ENCODE measurements at regions not wholly inside any gene's neighbourhood (a gene's known extent, or its start where the extent isn't known, plus 50 kb on each side); places are given as distances from the start of the nearest gene placed in this dataset.

DNA sequence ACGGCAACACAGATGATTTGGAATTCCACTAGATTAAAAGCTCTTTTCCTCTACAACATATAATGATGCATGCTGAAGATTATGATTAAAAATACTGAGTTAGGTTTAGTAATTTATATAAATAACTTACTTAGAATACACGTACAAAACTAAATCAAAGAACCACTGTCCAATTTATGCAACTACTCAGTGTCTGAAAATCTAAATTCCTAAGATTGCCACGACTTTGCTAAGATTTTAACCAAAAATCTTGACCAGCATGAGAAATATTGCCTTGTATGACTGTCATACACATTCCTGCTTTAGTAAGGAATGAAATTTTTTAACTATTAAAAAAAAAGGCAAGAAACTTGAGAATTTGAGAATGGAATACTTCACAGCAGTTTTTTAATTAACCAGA, 292.4 kb downstream of the ZNF608 start:
- TF ChIP-seq, protein P1, sequence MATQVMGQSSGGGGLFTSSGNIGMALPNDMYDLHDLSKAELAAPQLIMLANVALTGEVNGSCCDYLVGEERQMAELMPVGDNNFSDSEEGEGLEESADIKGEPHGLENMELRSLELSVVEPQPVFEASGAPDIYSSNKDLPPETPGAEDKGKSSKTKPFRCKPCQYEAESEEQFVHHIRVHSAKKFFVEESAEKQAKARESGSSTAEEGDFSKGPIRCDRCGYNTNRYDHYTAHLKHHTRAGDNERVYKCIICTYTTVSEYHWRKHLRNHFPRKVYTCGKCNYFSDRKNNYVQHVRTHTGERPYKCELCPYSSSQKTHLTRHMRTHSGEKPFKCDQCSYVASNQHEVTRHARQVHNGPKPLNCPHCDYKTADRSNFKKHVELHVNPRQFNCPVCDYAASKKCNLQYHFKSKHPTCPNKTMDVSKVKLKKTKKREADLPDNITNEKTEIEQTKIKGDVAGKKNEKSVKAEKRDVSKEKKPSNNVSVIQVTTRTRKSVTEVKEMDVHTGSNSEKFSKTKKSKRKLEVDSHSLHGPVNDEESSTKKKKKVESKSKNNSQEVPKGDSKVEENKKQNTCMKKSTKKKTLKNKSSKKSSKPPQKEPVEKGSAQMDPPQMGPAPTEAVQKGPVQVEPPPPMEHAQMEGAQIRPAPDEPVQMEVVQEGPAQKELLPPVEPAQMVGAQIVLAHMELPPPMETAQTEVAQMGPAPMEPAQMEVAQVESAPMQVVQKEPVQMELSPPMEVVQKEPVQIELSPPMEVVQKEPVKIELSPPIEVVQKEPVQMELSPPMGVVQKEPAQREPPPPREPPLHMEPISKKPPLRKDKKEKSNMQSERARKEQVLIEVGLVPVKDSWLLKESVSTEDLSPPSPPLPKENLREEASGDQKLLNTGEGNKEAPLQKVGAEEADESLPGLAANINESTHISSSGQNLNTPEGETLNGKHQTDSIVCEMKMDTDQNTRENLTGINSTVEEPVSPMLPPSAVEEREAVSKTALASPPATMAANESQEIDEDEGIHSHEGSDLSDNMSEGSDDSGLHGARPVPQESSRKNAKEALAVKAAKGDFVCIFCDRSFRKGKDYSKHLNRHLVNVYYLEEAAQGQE (IDR thresholded peaks at IDR 0.05; ENCODE audit: insufficient read depth in 1 of 2, low read depth in 2 of 2, low read length in 2 of 2): no peak
- TF ChIP-seq POLR2AphosphoS5 (IDR thresholded peaks at IDR 0.05; ENCODE audit: low read depth, low read length): no peak
- no peak for TF ChIP-seq FOXP2 (optimal IDR thresholded peaks at IDR 0.05; ENCODE audit: borderline replicate concordance, extremely low read depth, extremely low read length, insufficient read depth)
- TF ChIP-seq TAF1 (IDR thresholded peaks at IDR 0.05; ENCODE audit: borderline replicate concordance, insufficient read depth, low read length): no peak
- TF ChIP-seq SIN3A (IDR thresholded peaks at IDR 0.05; ENCODE audit: borderline replicate concordance, insufficient read depth, low read length): no peak

DNA sequence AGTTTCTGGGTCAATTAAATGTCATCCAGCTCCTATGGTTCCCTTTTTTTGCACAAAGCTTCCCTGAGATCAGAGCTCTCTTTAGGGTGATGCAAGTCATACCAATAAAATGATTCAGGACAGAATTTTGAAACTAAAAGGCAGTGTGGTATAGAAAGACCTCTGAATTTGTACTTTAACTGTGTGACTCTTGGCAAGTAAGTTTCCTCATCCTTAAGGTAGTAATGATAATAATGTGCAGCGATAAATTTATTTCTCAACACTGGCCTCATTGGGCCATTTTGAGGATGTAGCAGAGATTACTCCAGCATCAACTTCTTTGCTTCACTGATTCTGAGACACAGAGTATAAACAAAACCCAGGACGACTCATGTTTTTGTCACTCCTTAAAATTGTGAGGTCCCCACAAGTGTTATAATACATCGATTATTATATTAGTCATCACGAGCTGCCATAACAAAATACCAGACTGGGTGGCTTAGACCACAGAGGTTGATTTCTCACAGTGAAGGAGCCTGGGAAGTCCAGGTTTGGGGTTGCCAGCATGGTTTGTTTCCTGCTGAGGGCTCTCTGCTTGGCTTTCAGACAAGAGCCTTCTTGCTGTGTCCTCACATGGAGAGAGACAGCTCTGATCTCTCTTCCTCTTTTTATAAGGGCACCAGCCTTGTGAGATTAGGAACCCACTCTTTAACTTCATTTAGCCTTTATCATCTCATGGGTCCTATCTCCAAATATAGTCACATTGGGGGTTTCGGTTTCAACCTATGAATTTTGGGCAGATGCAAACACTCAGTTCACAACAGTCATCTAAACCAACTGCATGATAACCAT, 293.0 kb downstream of the ZNF608 start:
- TF ChIP-seq FOXP2 (optimal IDR thresholded peaks at IDR 0.05; ENCODE audit: borderline replicate concordance, extremely low read depth, extremely low read length, insufficient read depth) (no peak), SIN3A (IDR thresholded peaks at IDR 0.05; ENCODE audit: borderline replicate concordance, insufficient read depth, low read length) (no peak), POLR2AphosphoS5 (IDR thresholded peaks at IDR 0.05; ENCODE audit: low read depth, low read length) (no peak), TAF1 (IDR thresholded peaks at IDR 0.05; ENCODE audit: borderline replicate concordance, insufficient read depth, low read length) (no peak)
- TF ChIP-seq, protein P1 (IDR thresholded peaks at IDR 0.05; ENCODE audit: insufficient read depth in 1 of 2, low read depth in 2 of 2, low read length in 2 of 2): no peak

DNA sequence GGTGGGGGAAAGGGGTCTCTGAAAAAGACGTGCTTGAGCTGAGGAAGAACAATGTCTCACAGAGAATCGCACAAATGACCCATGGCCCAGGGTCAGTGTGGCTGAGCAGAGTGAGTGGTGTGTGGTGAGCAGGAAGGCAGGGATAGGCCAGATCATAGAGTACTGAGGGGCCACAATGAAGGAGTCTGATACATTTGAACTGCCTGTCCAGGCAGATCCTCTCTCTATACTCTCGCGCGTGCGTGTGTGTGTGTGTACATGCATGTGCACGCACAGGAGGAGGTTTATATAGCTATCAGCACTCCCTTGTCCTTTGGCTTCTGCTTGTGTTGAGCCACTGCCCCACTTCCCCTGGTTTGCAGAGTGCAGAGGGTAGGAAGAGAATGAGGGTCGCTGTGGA, 294.0 kb downstream of the ZNF608 start:
- no peak for TF ChIP-seq FOXP2 (optimal IDR thresholded peaks at IDR 0.05; ENCODE audit: borderline replicate concordance, extremely low read depth, extremely low read length, insufficient read depth)
- no peak for TF ChIP-seq POLR2AphosphoS5 (IDR thresholded peaks at IDR 0.05; ENCODE audit: low read depth, low read length)
- TF ChIP-seq, protein P1 (IDR thresholded peaks at IDR 0.05; ENCODE audit: insufficient read depth in 1 of 2, low read depth in 2 of 2, low read length in 2 of 2): no peak
- TF ChIP-seq TAF1 (IDR thresholded peaks at IDR 0.05; ENCODE audit: borderline replicate concordance, insufficient read depth, low read length): no peak
- TF ChIP-seq SIN3A (IDR thresholded peaks at IDR 0.05; ENCODE audit: borderline replicate concordance, insufficient read depth, low read length): no peak

DNA sequence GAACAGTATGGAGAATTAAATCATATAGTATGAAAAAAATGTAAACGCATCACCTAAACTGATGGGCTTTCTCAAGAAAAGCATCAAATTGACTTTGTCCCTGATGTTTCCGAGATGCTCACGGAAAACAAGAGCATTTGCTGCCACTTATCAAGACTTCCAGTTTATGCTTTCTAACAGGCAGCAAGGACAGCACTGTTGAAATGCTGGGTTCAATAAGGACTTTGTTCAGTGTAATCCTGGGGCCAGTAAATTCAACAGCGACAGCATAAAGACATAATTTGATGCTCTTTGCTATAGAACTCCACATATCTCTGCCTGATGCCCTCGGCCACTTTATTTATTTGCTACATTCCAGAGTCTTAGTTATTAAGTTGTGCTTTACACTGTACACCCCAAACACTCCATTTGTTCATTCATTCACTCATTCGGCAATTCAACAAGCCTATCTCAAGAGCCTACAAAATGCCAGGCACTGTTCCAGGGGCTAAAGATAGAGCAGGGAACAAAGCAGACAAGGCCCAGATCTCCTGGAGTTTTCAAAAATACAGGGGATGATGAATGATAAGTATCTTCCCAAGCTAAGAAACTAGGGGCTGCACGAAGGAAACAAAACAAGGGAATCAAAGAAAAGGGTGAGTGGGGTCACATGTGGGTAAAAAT, 294.6 kb downstream of the ZNF608 start:
- TF ChIP-seq FOXP2 (optimal IDR thresholded peaks at IDR 0.05; ENCODE audit: borderline replicate concordance, extremely low read depth, extremely low read length, insufficient read depth): no peak
- no peak for TF ChIP-seq POLR2AphosphoS5 (IDR thresholded peaks at IDR 0.05; ENCODE audit: low read depth, low read length)

DNA sequence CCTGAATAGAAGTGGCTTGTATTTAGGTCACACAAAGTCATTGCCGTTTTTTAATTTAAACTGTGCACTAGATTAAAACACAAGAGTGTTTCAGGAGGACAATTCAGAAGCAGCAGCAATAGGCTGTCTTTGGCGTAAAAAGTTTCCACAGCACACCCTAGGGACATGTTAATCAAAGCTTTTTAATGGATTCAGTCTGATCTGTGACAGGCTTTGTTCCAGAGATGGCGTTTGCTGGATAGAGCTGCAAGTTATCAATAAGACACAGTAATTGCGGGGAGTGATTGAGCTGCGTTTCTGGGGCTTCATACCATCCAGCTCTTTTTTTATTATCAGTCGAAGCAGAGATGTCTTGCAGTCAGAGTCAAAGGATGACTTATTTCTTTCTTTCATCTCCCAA, 300.3 kb downstream of the ZNF608 start:
- TF ChIP-seq POLR2AphosphoS5 (IDR thresholded peaks at IDR 0.05; ENCODE audit: low read depth, low read length): no peak

DNA sequence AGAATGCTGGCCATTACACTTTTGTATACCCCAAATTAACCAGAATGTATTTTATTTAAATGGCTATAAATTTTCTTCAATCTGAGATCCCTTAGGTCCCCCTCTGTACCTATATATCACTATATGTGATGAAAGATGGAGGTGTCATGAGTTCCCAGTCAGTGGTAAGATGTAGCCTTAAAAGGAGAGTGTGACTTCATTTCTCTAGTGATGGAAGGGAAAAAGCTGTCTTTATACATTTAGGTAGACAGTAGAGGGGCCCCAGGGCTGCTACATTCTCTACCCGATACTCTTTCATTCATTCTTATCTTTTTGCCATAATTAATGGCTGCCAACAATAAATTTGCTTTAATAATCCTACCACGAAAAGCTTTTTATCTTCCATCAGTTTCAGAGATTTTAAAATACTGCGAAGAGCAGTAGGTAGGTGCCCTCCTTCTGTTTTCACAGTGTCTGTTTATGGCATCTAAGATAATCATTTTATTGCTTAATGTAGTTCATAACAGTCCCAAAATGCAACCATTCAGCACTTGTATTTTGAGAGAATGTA, 301.3 kb downstream of the ZNF608 start:
- TF ChIP-seq, protein P1 (IDR thresholded peaks at IDR 0.05; ENCODE audit: insufficient read depth in 1 of 2, low read depth in 2 of 2, low read length in 2 of 2): no peak
- TF ChIP-seq TAF1 (IDR thresholded peaks at IDR 0.05; ENCODE audit: borderline replicate concordance, insufficient read depth, low read length) (no peak), FOXP2 (optimal IDR thresholded peaks at IDR 0.05; ENCODE audit: borderline replicate concordance, extremely low read depth, extremely low read length, insufficient read depth) (no peak), POLR2AphosphoS5 (IDR thresholded peaks at IDR 0.05; ENCODE audit: low read depth, low read length) (no peak), SIN3A (IDR thresholded peaks at IDR 0.05; ENCODE audit: borderline replicate concordance, insufficient read depth, low read length) (no peak)
